Omental fat pad (tissue), 3 donors: ENCODE measurements at regions not wholly inside any gene's neighbourhood (a gene's known extent, or its start where the extent isn't known, plus 50 kb on each side); places are given as distances from the start of the nearest gene placed in this dataset.

Experiments
- ATAC-seq: fragments of 150-250 bp; one replicate; pipeline ENCODE4 v1.9.1; 2016; ENCODE audit warnings: mild to moderate bottlenecking, moderate library complexity; ENCODE audit not compliant: low FRiP score
- DNase-seq: peaks from one replicate; pipeline ENCODE4 v3.0.0-alpha.2; 2019; ENCODE audit warnings: low spot score
- CTCF ChIP-seq, 3 donors: fragments of 450-650 bp; IDR thresholded peaks; one replicate each; pipeline ENCODE4 v1.5.1; 2016 to 2017; ENCODE audit warnings: antibody characterized with exemption in 3 of 3, mild to moderate bottlenecking in 3 of 3, moderate library complexity in 2 of 3

- no peak for ATAC-seq
- no peak for TF ChIP-seq CTCF (IDR thresholded peaks at IDR 0.05)
- no peak for DNase-seq
Observed at GRCh38 chr3:1962396-1963088, 136.1 kb upstream of the CNTN4 start.

GRCh38 chr3:1963896-1964295 is 134.8 kb upstream of the CNTN4 start:
- no peak for TF ChIP-seq CTCF (IDR thresholded peaks at IDR 0.05)
- ATAC-seq (no peak), DNase-seq (no peak)

- no peak for ATAC-seq
- no peak for DNase-seq
- no peak for TF ChIP-seq CTCF (IDR thresholded peaks at IDR 0.05)
Observed at GRCh38 chr3:1967525-1967924, 131.1 kb upstream of the CNTN4 start.

- DNase-seq = no peak
- TF ChIP-seq CTCF (IDR thresholded peaks at IDR 0.05) = no peak
- ATAC-seq = no peak
Observed at GRCh38 chr3:1969281-1969680, 129.4 kb upstream of the CNTN4 start.

- DNase-seq = no peak
- no peak for TF ChIP-seq CTCF (IDR thresholded peaks at IDR 0.05)
- no peak for ATAC-seq
Observed at GRCh38 chr3:1971780-1972179, 126.9 kb upstream of the CNTN4 start.

- no peak for DNase-seq
- no peak for TF ChIP-seq CTCF (IDR thresholded peaks at IDR 0.05)
- ATAC-seq = no peak
Observed at GRCh38 chr3:1979961-1980615, 118.6 kb upstream of the CNTN4 start.

- DNase-seq (no peak), ATAC-seq (no peak)
- no peak for TF ChIP-seq CTCF (IDR thresholded peaks at IDR 0.05)
Observed at GRCh38 chr3:1987980-1988379, 110.7 kb upstream of the CNTN4 start.
